ENCODE measurements at regions not wholly inside any gene's neighbourhood (a gene's known extent, or its start where the extent isn't known, plus 50 kb on each side); places are given as distances from the start of the nearest gene placed in this dataset.

DNA sequence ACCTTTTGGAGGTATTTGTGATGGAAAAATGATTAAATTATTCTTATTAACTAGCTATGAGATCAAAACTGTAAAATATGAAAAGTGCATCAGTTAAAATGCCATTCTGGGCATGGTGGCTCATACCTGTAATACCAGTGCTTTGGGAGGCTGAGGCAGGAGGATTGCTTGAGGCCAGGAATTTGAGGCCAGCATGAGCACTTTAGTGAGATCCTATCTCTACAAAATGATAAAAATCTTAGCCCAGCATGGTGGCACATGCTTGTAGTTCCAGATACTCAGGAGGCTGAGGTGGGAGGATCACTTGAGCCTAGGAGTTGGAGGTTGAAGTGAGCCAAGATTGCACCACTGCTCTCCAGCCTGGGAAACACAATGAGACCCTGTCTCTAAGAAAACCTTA is 252.5 kb upstream of the SEMA6A start:
- TF ChIP-seq POLR2A (IDR thresholded peaks at IDR 0.05) (no peak), CTCF (IDR thresholded peaks at IDR 0.05) (no peak)

Measured in thyroid gland (tissue), 4 donors.